PC-3 (cell line): ENCODE measurements at regions not wholly inside any gene's neighbourhood (a gene's known extent, or its start where the extent isn't known, plus 50 kb on each side); places are given as distances from the start of the nearest gene placed in this dataset.

Experiments
- ATAC-seq: fragments of 200-7000 bp; cut with Tn5 transposase; 2 replicates; pipeline ENCODE4 v1.9.1; 2020; ENCODE audit warnings: mild to moderate bottlenecking, moderate library complexity
- BruUV-seq: library from RNA; stranded (reverse); fragments of 400-500 nt; replicated peaks from 2 replicates; lab custom pipeline; 2021; lab: Mats Ljungman, UMichigan
- CTCF ChIA-PET: fragments of 300-600 bp; sonication (Branson Sonifier 250); formaldehyde crosslinking; loops from one replicate; lab custom pipeline; 2022; ENCODE audit warnings: antibody characterized with exemption; lab: Charles Lee
- POLR2A ChIA-PET: fragments of 300-600 bp; sonication (Branson Sonifier 250); formaldehyde crosslinking; loops from one replicate; lab custom pipeline; 2022; ENCODE audit warnings: antibody characterized with exemption; ENCODE audit not compliant: unreplicated experiment; lab: Charles Lee
- DNase-seq: peaks from one replicate; pipeline ENCODE4 v3.0.0-alpha.2; 2015
- H2AFZ ChIP-seq: fragments of 300-600 bp; sonication (generic); 2 replicates; pipeline ENCODE4 v1.6.0; 2016; ENCODE audit warnings: antibody characterized with exemption, low read length
- H3F3A ChIP-seq: fragments of 300-600 bp; sonication (generic); one replicate; pipeline ENCODE4 v1.6.0; 2017; ENCODE audit warnings: antibody characterized with exemption, low read length, control low read depth, mild to moderate bottlenecking; ENCODE audit not compliant: unreplicated experiment
- H3K27ac ChIP-seq: fragments of 300-600 bp; sonication (generic); 2 replicates; pipeline ENCODE4 v1.5.1; 2016; ENCODE audit warnings: mild to moderate bottlenecking, low read length
- H3K27me3 ChIP-seq: fragments of 300-600 bp; sonication (generic); 2 replicates; pipeline ENCODE4 v1.6.1; 2016; ENCODE audit warnings: low read length, mixed read lengths
- H3K36me3 ChIP-seq: fragments of 300-600 bp; sonication (generic); 2 replicates; pipeline ENCODE4 v1.6.1; 2016; ENCODE audit warnings: low read depth, mixed run types, low read length, mixed read lengths
- H3K4me1 ChIP-seq: fragments of 300-600 bp; sonication (generic); 2 replicates; pipeline ENCODE4 v1.5.1; 2016; ENCODE audit warnings: low read length; ENCODE audit not compliant: insufficient read depth
- H3K4me2 ChIP-seq: fragments of 300-600 bp; sonication (generic); 2 replicates; pipeline ENCODE4 v1.6.0; 2016; ENCODE audit warnings: low read length
- H3K4me3 ChIP-seq: fragments of 300-600 bp; sonication (generic); 2 replicates; pipeline ENCODE4 v1.5.1; 2016; ENCODE audit warnings: mild to moderate bottlenecking, low read length, mixed read lengths
- H3K79me2 ChIP-seq: fragments of 300-600 bp; sonication (generic); 2 replicates; pipeline ENCODE4 v1.6.1; 2017; ENCODE audit warnings: low read length, mixed read lengths
- H3K9ac ChIP-seq: fragments of 300-600 bp; sonication (generic); 2 replicates; pipeline ENCODE4 v1.6.0; 2016; ENCODE audit warnings: mild to moderate bottlenecking, low read length
- H3K9me2 ChIP-seq: fragments of 300-600 bp; sonication (generic); replicated peaks from 2 replicates; pipeline ENCODE4 v1.6.1; 2016; ENCODE audit warnings: mixed run types, low read length, mixed read lengths
- H3K9me3 ChIP-seq: fragments of 300-600 bp; sonication (generic); 2 replicates; pipeline ENCODE4 v1.6.1; 2016; ENCODE audit warnings: low read length, mixed read lengths
- H4K20me1 ChIP-seq: fragments of 300-600 bp; sonication (generic); 2 replicates; pipeline ENCODE4 v1.6.1; 2016; ENCODE audit warnings: low read length, mixed read lengths
- EZH2 ChIP-seq: fragments of 300-600 bp; sonication (generic); IDR thresholded peaks from one replicate; pipeline ENCODE4 v1.6.1; 2017; ENCODE audit warnings: antibody characterized with exemption, mild to moderate bottlenecking, low read length; ENCODE audit not compliant: unreplicated experiment
- EZH2phosphoT487 ChIP-seq: fragments of 300-600 bp; sonication (generic); IDR thresholded peaks from 2 replicates; pipeline ENCODE4 v1.6.1; 2018; ENCODE audit warnings: mild to moderate bottlenecking, antibody characterized with exemption, low read length, borderline replicate concordance
- intact Hi-C: fragments of 100-400 bp; cut with micrococcal nuclease; formaldehyde crosslinking; loops from 2 replicates; pipeline ENCODE4 v1.9.0; 2023
- TF ChIP-seq, protein P1 (sequence below): fragments of 300-600 bp; sonication (generic); conservative IDR thresholded peaks from 2 replicates; pipeline ENCODE4 v1.5.1; 2017; ENCODE audit warnings: antibody characterized with exemption, low read depth, mild to moderate bottlenecking, low read length

DNA sequence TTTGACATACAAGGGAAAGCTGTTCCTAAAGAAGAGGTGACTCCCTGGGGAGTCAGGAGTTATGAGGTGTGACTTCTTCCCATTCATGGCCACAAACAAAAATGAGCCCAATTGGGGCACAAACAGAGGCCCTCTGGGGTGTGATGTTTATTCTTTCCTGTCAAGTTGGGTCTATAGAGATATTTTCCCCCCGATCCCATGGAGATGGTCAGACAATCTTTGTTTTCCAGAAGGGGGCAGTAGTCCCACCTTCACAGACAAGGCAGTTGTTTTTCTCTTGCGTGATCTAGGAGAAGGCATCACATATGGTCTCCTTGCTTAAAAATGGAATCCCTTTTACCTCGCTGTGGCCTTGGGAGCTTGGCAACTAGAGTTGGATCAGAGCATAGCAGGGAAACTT, 110.3 kb downstream of the MFSD1 start:
- no peak for ATAC-seq
- no peaks in the 10 kb centered on the region for H4K20me1 ChIP-seq
- BruUV-seq = no TSS peak
- H3K27me3 ChIP-seq = no peaks in the 10 kb centered on the region
- no peaks in the 10 kb centered on the region for H3F3A ChIP-seq
- POLR2A ChIA-PET = no interaction called here
- H3K4me2 ChIP-seq = peak overlapping the region; percentile 49
- H3K4me1 ChIP-seq = peaks cover 12% of the 10 kb centered on the region; the same call in 1 of the 2 replicates
- CTCF ChIA-PET = no interaction called here
- H3K36me3 ChIP-seq = no peaks in the 10 kb centered on the region
- H2AFZ ChIP-seq = peak overlapping the region; percentile 38; the same call in 1 of the 2 replicates
- no peak overlapping the region for H3K4me3 ChIP-seq
- H3K27ac ChIP-seq = peak overlapping the region; percentile 5; the same call in 1 of the 2 replicates
- intact Hi-C loops = no loop called here
- H3K79me2 ChIP-seq = no peaks in the 10 kb centered on the region
- DNase-seq = no peak
- no peak for TF ChIP-seq EZH2
- TF ChIP-seq, protein P1, sequence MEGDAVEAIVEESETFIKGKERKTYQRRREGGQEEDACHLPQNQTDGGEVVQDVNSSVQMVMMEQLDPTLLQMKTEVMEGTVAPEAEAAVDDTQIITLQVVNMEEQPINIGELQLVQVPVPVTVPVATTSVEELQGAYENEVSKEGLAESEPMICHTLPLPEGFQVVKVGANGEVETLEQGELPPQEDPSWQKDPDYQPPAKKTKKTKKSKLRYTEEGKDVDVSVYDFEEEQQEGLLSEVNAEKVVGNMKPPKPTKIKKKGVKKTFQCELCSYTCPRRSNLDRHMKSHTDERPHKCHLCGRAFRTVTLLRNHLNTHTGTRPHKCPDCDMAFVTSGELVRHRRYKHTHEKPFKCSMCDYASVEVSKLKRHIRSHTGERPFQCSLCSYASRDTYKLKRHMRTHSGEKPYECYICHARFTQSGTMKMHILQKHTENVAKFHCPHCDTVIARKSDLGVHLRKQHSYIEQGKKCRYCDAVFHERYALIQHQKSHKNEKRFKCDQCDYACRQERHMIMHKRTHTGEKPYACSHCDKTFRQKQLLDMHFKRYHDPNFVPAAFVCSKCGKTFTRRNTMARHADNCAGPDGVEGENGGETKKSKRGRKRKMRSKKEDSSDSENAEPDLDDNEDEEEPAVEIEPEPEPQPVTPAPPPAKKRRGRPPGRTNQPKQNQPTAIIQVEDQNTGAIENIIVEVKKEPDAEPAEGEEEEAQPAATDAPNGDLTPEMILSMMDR = peak; percentile 40; the same call in 1 of the 2 replicates
- TF ChIP-seq EZH2phosphoT487 = no peak
- H3K9me3 ChIP-seq = no peaks in the 10 kb centered on the region
- no peak overlapping the region for H3K9ac ChIP-seq
- H3K9me2 ChIP-seq = no peaks in the 10 kb centered on the region

- Histone ChIP-seq H3K27ac (peak overlapping the region; percentile 5; the same call in 1 of the 2 replicates), H3K4me3 (no peak overlapping the region), H3K4me1 (peaks cover 12% of the 10 kb centered on the region; the same call in 1 of the 2 replicates), H3K9me2 (no peaks in the 10 kb centered on the region), H3K4me2 (no peak overlapping the region), H2AFZ (no peak overlapping the region), H4K20me1 (no peaks in the 10 kb centered on the region), H3K79me2 (no peaks in the 10 kb centered on the region), H3K9ac (no peak overlapping the region), H3K27me3 (no peaks in the 10 kb centered on the region), H3K36me3 (no peaks in the 10 kb centered on the region), H3F3A (no peaks in the 10 kb centered on the region), H3K9me3 (no peaks in the 10 kb centered on the region)
- intact Hi-C loops = no loop called here
- ATAC-seq (no peak), DNase-seq (peak; percentile 15)
- CTCF ChIA-PET = no interaction called here
- no TSS peak for BruUV-seq
- POLR2A ChIA-PET = no interaction called here
- TF ChIP-seq EZH2 = no peak
- TF ChIP-seq, protein P1 = no peak
- TF ChIP-seq EZH2phosphoT487 = no peak
These were observed 110.8 kb downstream of the MFSD1 start for GRCh38 chr3:158912621-158913020.

- TF ChIP-seq EZH2phosphoT487 = no peak
- TF ChIP-seq, protein P1 = no peak
- TF ChIP-seq EZH2 = no peak
- intact Hi-C loops = loop anchor here (5.0 kb wide), 1 partner anchor 69 kb away; no protein-coding TSS in a partner anchor
- Histone ChIP-seq H3F3A (no peaks in the 10 kb centered on the region), H3K27ac (no peak overlapping the region), H3K4me1 (peaks cover 15% of the 10 kb centered on the region; the same call in 1 of the 2 replicates), H3K9me3 (no peaks in the 10 kb centered on the region), H3K9me2 (no peaks in the 10 kb centered on the region), H3K79me2 (no peaks in the 10 kb centered on the region), H2AFZ (no peak overlapping the region), H3K9ac (no peak overlapping the region), H4K20me1 (no peaks in the 10 kb centered on the region), H3K27me3 (no peaks in the 10 kb centered on the region), H3K36me3 (no peaks in the 10 kb centered on the region), H3K4me3 (no peak overlapping the region), H3K4me2 (no peak overlapping the region)
- BruUV-seq = no TSS peak
- CTCF ChIA-PET = no interaction called here
- DNase-seq (no peak), ATAC-seq (no peak)
- POLR2A ChIA-PET = no interaction called here
These were observed 114.3 kb downstream of the MFSD1 start for GRCh38 chr3:158916111-158916510.
